Epidermal melanocyte (primary cell): ENCODE measurements at regions not wholly inside any gene's neighbourhood (a gene's known extent, or its start where the extent isn't known, plus 50 kb on each side); places are given as distances from the start of the nearest gene placed in this dataset.

ENCODE experiments used
- DNase-seq: peaks from one replicate; pipeline ENCODE4 v3.0.0; 2011; ENCODE audit warnings: low spot score; ENCODE audit not compliant: insufficient read length

DNA sequence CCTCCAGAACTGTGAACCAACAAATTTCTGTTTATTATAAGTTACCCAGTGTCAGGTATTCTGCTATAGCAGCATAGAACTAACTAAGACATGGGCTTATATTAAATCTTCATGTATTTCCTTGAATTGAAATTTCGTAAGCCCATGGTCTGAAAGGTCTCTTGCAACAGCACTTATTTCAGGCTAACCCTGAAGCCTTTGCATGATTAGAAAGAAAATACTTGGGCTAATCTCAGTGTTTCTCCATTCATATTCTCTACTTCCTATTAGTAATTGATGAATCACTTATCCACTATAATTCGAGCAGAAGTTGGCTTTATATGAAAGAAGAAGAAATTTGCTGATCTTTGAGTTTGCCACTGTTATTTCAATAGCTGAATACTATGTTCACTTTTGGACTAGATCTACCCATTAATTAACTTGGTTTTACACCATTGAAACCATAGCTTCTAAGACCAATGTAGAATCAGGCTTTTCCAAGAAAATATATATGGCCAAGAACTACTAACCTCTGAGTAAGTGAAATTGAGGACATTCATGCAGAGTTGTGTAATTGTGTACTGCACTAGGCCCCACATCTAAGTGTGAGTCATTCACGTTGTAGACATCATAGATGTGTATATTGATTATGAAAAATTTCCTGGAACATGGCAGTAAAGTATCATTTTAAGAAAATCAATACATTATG is 731.6 kb downstream of the SOCS6 start:
- DNase-seq, result no peak

GRCh38 chr18:71018816-71019215 is 730.0 kb downstream of the SOCS6 start:
- no peak for DNase-seq

DNA sequence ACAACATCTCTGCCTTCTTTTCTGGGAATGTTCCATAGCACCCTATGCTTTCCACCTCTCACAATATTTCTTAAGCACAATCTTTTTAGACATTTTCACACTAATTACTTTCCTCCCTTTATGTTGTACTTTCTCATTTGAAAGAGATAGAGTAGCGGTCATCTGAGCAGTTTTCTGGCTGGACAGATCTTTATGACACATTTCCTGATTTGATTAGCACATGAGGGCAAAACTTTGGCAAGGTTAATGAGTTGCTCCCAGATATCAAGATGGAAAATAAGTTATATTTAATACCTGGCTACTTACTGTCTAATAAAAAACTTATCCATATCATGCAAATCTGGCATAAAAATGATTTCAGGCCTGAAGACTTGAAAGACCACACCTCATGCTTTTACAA is 723.9 kb downstream of the SOCS6 start:
- DNase-seq, result no peak

- no peak for DNase-seq
Measured at GRCh38 chr18:71011389-71011788, 722.5 kb downstream of the SOCS6 start.

DNA sequence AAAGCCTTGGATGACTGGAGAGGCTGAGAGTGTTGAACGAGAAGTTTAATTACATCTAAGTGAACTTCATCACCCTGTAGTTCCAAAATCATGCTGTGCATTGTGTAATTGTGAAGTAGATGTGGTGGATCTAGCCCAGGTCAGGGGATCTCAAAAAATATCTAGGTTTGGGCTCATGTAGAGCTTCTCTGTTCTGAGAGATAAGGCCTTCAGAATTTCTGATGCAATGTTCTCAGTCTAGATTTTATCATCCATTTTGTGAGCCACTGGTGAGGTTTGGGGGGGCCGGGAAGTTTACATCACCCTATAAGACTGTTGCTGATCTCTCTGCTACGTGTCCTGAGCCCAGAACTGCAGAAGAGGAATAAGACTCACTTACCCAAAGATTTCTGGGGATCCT is 719.4 kb downstream of the SOCS6 start:
- DNase-seq, result no peak

DNA sequence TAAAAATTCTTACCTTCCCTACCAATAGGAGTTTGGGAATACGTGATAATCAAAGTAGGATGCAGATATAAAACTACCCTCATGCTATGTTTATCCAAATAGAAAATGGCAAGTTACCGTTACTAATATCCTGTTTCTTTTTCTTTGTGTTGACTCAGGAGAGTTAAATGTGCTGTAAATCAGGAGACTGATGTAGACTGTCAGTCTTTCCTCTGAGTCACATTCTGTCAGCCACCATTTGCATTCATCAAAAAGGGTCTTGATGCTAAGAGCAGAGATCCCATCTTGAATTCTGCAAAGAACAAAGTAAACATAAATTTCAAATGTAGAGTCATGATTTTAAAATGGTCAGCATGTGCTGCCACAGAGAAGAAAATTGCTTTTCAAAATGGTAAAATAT is 712.8 kb downstream of the SOCS6 start:
- DNase-seq, result no peak

DNA sequence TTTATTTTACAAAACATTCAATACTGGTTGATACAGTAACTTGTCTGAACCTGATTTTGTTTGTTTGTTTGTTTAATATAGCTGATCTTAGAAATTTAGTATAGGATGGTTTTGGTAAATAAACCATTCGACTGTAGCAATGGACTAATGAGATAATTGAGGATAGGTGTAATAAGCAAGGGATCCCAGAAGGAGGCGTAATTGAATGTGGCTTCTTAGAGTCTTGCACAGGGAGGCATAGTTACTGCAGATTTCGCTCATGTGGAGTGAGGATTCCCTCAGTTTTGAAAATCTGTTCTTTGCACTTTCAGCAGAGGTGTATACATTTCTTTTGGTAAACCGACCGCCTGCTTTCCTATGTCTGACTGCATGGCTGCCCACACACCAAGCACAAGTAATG is 709.6 kb downstream of the SOCS6 start:
- DNase-seq, result no peak

DNA sequence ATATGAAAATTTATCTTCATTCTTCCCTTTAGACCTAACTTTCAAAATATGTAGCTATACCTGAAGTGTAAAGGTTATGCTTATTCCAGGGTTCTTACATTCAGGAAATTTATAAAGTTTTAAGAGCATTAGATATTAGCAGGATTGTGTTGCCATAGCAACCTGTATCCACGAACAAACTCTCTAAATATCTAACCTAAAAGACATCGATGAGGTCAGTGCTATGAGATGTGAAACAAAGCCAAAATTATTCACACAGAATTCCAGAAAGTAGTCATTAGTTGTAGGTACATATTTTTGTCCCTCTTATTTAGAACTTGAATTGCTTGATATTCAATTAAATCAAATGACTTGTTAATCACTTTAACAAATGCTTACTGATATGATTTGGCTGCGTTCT is 705.3 kb downstream of the SOCS6 start:
- no peak for DNase-seq

- DNase-seq, result no peak
Measured at GRCh38 chr18:70991577-70991976, 702.7 kb downstream of the SOCS6 start.

DNA sequence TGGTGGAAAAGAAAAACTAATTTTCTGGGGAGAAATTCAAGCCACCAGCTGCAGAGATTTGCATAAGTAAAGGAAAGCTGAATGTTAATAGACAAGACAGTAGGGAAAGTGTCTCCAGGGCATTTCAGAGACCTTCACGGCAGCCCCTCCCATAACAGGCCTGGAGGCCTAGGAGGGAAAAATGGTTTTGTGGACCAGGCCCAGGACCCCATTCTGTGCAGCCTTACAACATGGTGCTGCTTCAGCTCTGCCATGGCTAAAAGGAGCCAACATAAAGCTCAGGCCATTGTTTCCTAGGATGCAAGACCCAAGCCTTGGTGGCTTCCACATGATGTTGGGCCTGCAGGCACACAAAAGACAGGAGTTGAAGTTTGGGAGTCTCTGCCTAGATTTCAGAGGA is 697.1 kb downstream of the SOCS6 start:
- DNase-seq, result no peak

- DNase-seq, result no peak
Measured at GRCh38 chr18:70982292-70982691, 693.4 kb downstream of the SOCS6 start.

- no peak for DNase-seq
Measured at GRCh38 chr18:70981400-70982140, 692.7 kb downstream of the SOCS6 start.

- no peak for DNase-seq
Measured at GRCh38 chr18:70973626-70974025, 684.8 kb downstream of the SOCS6 start.

DNA sequence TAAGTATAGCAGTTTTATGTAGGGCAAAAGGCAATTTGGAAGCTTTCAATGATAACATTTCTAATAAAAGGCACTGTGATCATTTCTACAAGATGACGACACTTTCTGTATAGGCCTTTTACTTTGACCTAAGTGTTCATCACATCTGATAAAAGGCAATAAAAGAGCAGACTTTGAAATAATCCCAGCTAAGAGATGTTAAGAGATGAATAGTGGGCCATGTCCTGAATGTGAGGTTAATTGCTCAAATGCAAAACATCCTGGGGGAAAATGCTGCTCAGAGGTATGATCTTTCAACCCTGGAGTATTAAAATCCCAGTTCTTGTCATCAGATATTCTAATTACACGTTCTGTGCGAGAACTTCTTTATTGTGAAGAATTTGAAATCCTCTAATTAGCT is 677.6 kb downstream of the SOCS6 start:
- no peak for DNase-seq

- DNase-seq, result no peak
Measured at GRCh38 chr18:70961939-70962338, 673.1 kb downstream of the SOCS6 start.

DNA sequence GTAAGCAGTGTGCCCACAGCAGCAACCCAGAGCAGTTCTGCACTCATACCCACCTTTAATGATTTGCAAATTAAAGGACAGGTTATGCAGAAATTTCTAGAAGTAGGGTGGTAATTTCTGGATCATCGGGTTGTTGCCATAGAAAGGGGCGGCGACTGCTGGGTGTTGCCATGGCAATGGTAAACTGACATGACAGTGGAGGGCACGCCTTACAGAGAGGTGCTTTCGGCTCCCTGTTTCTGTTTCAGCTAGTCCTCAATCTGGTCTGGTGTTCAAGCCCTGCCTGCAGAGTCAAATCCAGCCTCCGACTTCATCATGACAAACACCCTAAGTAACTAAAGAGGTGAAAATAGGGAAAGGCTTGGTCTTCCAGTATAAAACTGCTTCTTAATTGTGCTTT is 667.7 kb downstream of the SOCS6 start:
- no peak for DNase-seq

DNA sequence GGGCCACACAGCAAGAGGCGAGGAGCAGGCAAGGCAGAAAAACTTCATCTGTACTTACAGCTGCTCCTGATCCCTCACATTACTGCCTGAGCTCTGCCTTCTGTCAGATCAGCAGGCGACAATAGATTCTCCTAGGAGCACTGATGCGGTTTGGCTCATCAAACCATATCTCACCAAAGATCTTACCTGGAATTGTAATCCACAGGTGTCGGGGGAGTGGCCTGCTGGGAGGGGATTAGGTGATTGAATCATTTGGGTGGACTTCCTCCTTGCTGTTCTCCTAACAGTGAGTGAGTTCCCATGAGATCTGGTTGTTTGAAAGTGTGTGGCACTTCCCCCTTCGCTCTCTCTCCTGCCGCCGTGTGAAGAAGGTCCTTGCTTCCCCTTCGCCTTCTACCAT is 647.3 kb downstream of the SOCS6 start:
- no peak for DNase-seq

GRCh38 chr18:70931942-70932814 is 643.3 kb downstream of the SOCS6 start:
- no peak for DNase-seq

DNA sequence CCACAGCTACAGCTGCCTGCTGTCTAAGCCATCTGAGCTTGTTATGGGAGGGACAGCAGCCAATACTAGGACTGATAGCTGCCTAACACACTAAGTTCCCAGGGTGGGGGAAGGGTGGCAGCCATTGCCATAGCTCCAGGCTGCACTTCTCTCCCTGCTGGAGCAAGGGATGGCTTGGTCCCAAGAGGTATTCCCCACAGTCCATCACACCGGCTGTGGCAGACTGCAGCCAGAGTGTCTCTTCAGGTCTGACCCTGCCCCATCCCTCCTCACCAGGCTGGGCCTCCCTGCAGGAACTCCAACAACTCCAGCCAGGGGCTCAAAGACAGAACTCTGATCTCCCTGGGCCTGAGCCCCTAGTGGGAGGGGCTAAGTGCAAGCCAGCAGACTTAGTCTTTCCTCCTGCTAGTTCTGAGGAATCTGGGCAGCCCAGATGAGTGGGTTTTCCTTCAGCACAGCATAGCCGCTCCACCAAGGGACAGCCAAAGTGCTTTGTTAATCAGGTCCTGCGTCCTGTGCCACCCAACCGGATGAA is 632.1 kb downstream of the SOCS6 start:
- no peak for DNase-seq

GRCh38 chr18:70907673-70908072 is 618.8 kb downstream of the SOCS6 start:
- DNase-seq, result no peak

GRCh38 chr18:70892381-70892780 is 603.5 kb downstream of the SOCS6 start:
- no peak for DNase-seq

DNA sequence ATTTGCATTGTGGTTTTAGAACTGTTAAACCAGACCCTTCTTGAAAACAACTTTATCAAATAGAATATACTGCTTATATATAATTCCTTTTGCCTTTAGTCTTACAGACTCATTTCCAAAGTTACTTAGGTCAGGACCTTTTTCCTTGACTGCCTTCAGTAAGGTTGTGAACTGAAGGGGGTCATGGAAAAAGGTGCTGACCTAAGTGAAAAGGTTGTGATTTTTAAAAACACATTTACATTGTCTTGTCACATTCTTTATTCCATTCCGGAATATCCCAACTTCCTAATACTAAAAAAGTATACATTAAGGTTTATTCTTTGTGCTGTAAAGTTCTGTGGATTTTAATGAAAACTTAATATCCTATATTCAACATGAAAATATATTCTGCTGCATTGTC is 581.4 kb downstream of the SOCS6 start:
- DNase-seq, result no peak
